HG03039 (cell line): ENCODE measurements at regions not wholly inside any gene's neighbourhood (a gene's known extent, or its start where the extent isn't known, plus 50 kb on each side); places are given as distances from the start of the nearest gene placed in this dataset.
"Not testable (repeated sequence)": the region's sequence is repeated elsewhere in the genome, so short reads cannot be mapped to it uniquely, and the experiment has no call there.

Source experiments
- ATAC-seq: cut with Tn5 transposase; IDR thresholded peaks from one replicate; pipeline ENCODE4 v1.9.1; 2021; ENCODE audit warnings: mild to moderate bottlenecking, moderate library complexity; ENCODE audit not compliant: unreplicated experiment

- no peak for ATAC-seq
These were observed 1620.8 kb downstream of the PCDH9 start for GRCh38 chr13:65609350-65609749.

DNA sequence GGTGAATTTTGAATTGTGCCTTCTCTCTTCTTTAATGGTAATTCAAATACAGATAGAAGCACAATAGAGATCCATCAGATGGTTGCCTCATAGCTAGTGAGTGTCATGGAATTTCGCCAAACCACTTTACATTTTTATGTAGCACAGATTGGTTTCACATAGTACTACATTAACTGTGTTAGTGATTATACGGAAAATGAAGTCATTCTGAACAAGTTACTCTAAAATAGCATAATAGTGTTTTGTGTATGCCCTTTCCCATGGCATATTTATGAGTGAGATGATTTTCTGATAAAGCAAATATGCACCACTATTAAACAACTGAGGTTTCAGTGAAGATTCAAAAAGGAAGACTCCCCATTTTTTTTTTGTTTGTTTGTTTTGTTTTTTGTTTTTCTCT lies 1623.5 kb downstream of the PCDH9 start:
- ATAC-seq = no peak

DNA sequence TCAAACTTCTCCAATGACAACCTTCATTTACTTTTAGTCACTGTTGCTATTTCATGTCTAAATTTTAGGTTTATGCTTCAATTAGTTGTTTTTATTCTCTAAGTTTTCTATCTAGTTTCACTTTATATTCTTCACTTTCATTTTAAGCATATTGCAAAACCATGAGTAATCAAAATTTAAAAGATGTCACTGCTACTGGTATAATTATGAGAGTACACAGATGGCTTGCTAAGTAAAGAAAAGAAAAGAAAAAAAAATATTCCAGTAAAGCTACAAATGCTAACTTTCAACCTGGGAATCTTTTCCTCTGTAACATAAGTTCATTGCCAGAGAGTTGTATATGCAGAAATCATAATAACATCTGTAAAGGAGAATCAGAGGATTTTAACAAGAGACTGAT lies 1624.7 kb downstream of the PCDH9 start:
- ATAC-seq = no peak

- no peak for ATAC-seq
These were observed 1627.0 kb downstream of the PCDH9 start for GRCh38 chr13:65603160-65603559.

GRCh38 chr13:65601855-65602254 lies 1628.3 kb downstream of the PCDH9 start:
- no peak for ATAC-seq

- ATAC-seq = no peak
These were observed 1629.4 kb downstream of the PCDH9 start for GRCh38 chr13:65600702-65601101.

GRCh38 chr13:65597839-65598818 lies 1632.0 kb downstream of the PCDH9 start:
- no peak for ATAC-seq

DNA sequence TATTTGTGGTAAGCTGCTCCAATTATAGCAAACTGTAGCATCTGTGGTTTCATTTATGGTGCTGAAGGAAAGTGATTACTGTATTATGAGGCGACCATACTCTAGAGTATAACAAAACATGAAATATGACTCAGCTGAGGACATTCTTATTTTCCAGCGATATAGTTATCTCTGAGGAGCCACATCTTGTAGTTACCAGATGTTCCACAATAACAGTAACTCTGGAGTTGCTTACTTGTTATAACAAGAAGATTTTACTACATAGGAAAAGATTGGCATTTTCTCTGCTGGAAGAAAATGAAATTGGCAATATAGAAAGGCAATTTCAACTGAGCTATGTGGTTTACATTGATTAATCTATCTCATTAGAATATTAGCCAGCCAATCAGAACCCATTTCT lies 1634.2 kb downstream of the PCDH9 start:
- ATAC-seq = no peak

DNA sequence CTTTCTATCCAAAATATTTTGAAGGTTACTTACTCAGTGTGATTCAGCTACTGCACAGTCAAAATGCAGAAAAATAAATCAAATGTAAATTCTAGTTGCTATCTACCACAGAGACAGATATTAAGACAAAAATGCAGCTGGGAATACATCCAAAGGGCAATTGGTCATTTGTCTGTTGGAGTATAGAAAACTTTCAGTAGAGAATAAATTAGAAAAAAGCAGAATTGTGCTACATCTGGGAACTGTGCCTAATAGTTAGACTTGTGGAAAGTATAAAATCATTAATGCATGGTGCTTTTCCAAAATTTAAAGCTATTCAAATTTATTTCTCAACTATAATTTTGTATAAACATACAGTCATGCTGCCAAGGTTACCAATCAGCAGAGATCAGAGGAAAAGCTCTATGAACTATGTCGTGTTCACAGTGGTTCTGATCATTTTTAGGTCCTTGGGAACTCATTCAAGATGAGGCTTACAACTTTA lies 1635.8 kb downstream of the PCDH9 start:
- ATAC-seq = no peak

DNA sequence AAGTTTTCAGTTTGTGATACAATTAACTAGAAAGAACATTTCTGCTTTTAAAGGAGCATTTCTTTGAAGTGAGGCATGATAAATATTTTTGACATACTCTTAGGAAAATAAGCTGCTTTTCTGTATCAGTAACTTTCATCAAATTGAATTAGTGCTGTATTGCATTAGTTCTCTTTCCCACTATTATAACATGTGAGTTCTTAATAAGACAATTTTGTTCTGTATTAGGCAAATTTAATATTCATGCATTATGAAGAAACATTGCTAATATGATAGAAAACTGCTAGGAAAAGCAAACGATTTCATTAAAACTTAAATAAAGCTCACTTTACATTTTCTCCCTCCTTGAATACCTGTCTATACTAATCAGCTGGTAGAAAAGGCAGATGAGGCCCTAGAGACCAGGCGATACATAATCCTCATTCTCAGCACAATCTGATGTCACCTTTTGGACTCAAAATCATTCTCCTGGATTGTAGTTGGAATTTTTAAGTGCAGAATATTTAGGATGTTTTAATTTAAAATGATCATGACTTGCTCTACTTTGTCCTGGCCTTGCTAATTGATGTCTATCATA lies 1636.8 kb downstream of the PCDH9 start:
- no peak for ATAC-seq

- no peak for ATAC-seq
These were observed 1637.4 kb downstream of the PCDH9 start for GRCh38 chr13:65592731-65593130.

DNA sequence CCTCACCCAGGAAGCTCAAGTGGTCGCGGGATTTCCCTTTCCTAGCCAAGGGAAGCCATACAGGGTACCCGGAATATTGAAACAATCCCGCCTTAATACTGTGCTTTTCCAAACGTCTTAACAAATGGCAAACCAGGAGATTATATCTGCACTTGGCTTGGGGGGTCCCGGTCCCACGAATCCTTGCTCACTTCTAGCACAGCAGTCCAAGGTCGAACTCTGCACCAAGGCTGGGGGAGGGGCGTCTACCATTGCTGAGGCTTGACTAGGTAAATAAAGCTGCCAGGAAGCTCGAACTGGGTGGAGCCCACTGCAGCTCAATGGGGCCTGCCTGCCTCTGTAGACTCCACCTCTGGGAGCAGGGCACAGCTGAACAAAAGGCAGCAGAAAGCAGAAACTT lies 1644.8 kb downstream of the PCDH9 start:
- ATAC-seq = no peak

GRCh38 chr13:65584126-65584525 lies 1646.0 kb downstream of the PCDH9 start:
- no peak for ATAC-seq

GRCh38 chr13:65582160-65582559 lies 1648.0 kb downstream of the PCDH9 start:
- no peak for ATAC-seq

DNA sequence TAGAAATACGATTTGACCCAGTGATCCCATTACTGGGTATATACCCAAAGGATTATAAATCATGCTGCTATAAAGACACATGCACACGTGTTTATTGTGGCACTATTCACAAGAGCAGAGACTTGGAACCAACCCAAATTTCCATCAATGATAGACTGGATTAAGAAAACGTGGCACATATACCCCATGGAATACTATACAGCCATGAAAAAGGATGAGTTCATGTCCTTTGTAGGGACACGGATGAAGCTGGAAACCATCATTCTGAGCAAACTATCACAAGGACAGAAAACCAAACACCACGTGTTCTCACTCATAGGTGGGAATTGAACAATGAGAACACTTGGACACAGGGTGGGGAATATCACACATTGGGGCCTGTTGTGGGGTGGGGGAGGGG lies 1665.6 kb downstream of the PCDH9 start:
- ATAC-seq = not testable (repeated sequence)

DNA sequence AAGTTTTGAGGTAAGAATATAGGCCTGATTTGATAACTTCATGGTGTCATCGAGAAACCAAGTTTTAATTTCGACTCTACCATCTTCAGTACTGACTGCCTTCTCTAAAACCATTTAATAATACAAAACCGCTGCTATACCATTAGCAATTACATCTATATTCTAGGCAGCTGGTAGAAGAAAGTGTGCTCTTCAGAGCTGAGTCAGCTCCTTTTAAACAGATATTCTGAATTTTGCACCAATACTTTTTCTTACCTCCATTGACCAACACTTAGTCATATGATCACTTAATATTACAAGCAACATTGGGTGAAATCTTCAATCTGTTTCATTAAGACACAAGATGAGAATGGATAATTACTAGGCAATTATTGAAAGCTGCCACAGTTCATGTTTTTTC lies 1667.8 kb downstream of the PCDH9 start:
- ATAC-seq = no peak

GRCh38 chr13:65560936-65561335 lies 1669.2 kb downstream of the PCDH9 start:
- no peak for ATAC-seq

DNA sequence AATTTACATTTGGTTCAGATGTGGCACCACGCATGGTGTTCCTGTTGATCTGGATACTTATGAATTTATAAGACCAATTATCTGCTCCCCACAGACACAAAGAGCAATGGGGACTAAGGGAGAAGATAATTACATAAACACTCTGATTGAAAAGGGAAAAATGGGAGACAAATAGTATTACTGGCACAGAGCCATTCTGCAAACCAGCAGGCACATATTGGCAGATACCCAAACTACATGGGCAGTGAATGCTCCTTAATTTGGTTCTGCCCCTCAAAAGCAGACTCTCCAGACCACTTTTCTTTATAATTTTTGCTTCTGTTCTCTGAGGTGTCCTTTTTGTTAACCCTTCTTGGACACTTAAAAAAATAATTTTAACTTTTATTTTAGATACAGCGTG lies 1674.2 kb downstream of the PCDH9 start:
- no peak for ATAC-seq

DNA sequence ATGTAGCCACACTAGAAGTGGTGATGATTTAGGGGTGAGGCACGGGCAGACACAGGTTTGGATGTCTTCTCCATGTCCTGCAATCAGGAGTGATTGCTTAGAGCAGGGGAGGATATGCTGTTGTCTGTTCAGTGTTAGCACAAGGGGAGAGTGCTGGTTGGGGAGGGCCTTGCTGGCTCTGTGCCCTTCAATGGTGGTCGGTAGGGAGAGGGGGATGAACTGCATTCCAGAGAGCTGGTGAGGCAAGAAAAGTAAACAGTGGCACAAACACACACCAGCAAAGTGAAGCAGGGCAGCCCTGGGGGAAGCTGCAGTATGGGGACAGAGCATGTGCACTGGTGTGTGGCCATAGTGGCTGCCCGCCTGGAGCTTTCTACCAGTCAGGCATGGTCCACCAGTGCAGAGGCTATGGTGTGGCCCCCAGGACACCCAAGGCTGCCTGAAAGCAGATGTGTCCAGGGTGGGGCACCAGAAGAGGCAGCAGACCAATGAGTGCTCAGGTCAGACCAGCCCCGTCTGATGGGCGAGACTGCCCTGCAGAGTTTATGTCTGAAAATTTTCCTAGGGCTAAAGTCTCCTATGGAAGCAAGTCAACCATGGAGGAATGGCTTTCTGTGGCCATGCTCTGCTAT lies 1676.9 kb downstream of the PCDH9 start:
- no peak for ATAC-seq

DNA sequence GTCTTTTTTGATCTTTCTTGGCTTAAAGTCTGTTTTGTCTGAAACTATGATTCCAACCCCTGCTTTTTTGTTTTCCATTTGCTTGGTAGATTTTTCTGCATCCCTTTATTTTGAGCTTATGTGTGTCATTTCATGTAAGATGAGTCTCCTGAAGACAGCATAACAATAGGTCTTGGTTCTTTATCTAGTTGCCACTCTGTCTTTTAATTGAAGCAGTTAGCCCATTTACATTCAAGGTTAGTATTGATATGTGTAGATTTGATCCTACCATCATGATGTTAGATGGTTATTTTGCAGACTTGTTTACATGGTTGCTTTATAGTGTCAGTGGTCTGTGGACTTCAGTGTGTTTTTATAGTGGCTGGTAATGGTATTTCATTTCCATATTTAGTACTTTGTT lies 1678.9 kb downstream of the PCDH9 start:
- ATAC-seq = no peak

DNA sequence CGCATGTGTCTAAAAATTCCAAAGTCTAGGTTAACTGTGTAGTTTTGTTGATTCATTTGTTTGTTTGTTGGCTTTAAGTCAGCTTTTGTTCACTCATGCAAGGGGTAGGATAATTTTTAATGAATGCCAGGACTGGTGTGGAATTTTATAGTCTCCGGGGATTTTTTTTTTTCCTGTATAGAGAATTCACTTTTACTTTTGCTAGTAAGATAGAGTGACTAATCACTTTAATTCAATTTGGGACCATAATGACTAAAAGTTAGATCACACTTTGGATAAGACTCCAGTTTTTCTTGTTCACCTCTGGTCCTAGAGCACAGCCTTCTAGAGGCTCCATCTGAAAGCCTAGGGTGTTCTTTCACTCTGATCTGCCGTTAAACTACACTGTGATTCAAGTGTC lies 1690.0 kb downstream of the PCDH9 start:
- no peak for ATAC-seq

GRCh38 chr13:65535370-65535769 lies 1694.8 kb downstream of the PCDH9 start:
- ATAC-seq = no peak
